Gastrocnemius medialis (tissue), 4 donors: ENCODE measurements at regions not wholly inside any gene's neighbourhood (a gene's known extent, or its start where the extent isn't known, plus 50 kb on each side); places are given as distances from the start of the nearest gene placed in this dataset.
"Not testable (repeated sequence)": the region's sequence is repeated elsewhere in the genome, so short reads cannot be mapped to it uniquely, and the experiment has no call there.

Experiments
- ATAC-seq, 2 donors: fragments of 150-250 bp; one replicate each; pipeline ENCODE4 v1.9.1; 2016
- DNase-seq, 2 donors: peaks; one replicate each; pipeline ENCODE4 v3.0.0-alpha.2; 2019
- H3K27ac ChIP-seq, 4 donors: fragments of 200-600 bp; sonication (generic); 1 replicate in 1 of 4; 2 replicates in 3 of 4; pipeline ENCODE4 v1.5.1; 2016 to 2018; ENCODE audit warnings: mild to moderate bottlenecking in 2 of 4, moderate library complexity in 1 of 4
- H3K27me3 ChIP-seq, 3 donors: fragments of 200-600 bp; sonication (generic) in 2 of 3; 1 replicate in 1 of 3; 2 replicates in 2 of 3; pipeline versions ENCODE4 v1.5.1 to v1.6.0; 2016 to 2019; ENCODE audit warnings: mild to moderate bottlenecking in 1 of 3, moderate library complexity in 1 of 3
- H3K36me3 ChIP-seq, 2 donors: fragments of 200-600 bp; sonication (generic) in 1 of 2; one replicate each; pipeline ENCODE4 v1.5.1; 2017 to 2018
- H3K4me1 ChIP-seq, 2 donors: fragments of 200-600 bp; sonication (generic) in 1 of 2; one replicate each; pipeline ENCODE4 v1.5.1; 2016 to 2017; ENCODE audit warnings: mild to moderate bottlenecking in 2 of 2
- H3K4me3 ChIP-seq, 4 donors: fragments of 200-600 bp; sonication (generic) in 3 of 4; 1 replicate in 1 of 4; 2 replicates in 3 of 4; pipeline ENCODE4 v1.5.1; 2016 to 2019; ENCODE audit warnings: mild to moderate bottlenecking in 2 of 4
- H3K9me3 ChIP-seq, 3 donors: fragments of 200-600 bp; sonication (generic) in 2 of 3; 1 replicate in 1 of 3; 2 replicates in 2 of 3; pipeline ENCODE4 v1.5.1; 2016 to 2019
- CTCF ChIP-seq, 5 experiments: fragments of 450-650 bp in 3 of 5; fragments of 200-600 bp in 2 of 5; sonication (generic) in 2 of 5; IDR thresholded peaks in 4 of 5; conservative IDR thresholded peaks in 1 of 5; 1 replicate in 4 of 5; 2 replicates in 1 of 5; pipeline ENCODE4 v1.5.1; 2016 to 2019; ENCODE audit warnings: antibody characterized with exemption in 5 of 5, mild to moderate bottlenecking in 3 of 5, moderate library complexity in 3 of 5
- POLR2A ChIP-seq, 2 donors: fragments of 450-650 bp; IDR thresholded peaks; one replicate each; pipeline ENCODE4 v1.6.1; 2017; ENCODE audit warnings: antibody characterized with exemption in 2 of 2, mild to moderate bottlenecking in 2 of 2, moderate library complexity in 2 of 2
- in situ Hi-C, 4 donors: fragments of 200-750 bp; cut with MboI; loops; one replicate each; pipeline versions ENCODE4 v1.15.0 to v1.8.0; 2017; ENCODE audit warnings: low sequenced_read_pairs in 4 of 4
- intact Hi-C: fragments of 100-400 bp; cut with DNase I; formaldehyde crosslinking; loops from one replicate; pipeline ENCODE4 v1.15.1; 2023; ENCODE audit warnings: low total_unique reads

- TF ChIP-seq POLR2A (IDR thresholded peaks at IDR 0.05), result no peak
- no peak for TF ChIP-seq CTCF (IDR thresholded peaks at IDR 0.05 in 4 of 5, conservative IDR thresholded peaks at IDR 0.05 in 1 of 5)
- Histone ChIP-seq H3K27ac (no peak overlapping the region), H3K36me3 (no peaks in the 10 kb centered on the region), H3K27me3 (no peaks in the 10 kb centered on the region), H3K4me1 (no peaks in the 10 kb centered on the region), H3K4me3 (no peak overlapping the region), H3K9me3 (no peaks in the 10 kb centered on the region)
- in situ Hi-C loops, result no loop called here
- DNase-seq, result no peak
- ATAC-seq, result no peak
- intact Hi-C loops, result no loop called here
Measured at GRCh38 chrX:13955975-13956374, 73.7 kb downstream of the GEMIN8 start.

- DNase-seq, result no peak
- ATAC-seq, result no peak
- Histone ChIP-seq H3K27me3 (no peaks in the 10 kb centered on the region), H3K4me1 (no peaks in the 10 kb centered on the region), H3K4me3 (no peak overlapping the region), H3K36me3 (no peaks in the 10 kb centered on the region), H3K9me3 (no peaks in the 10 kb centered on the region), H3K27ac (no peak overlapping the region)
- intact Hi-C loops, result no loop called here
- TF ChIP-seq CTCF (IDR thresholded peaks at IDR 0.05 in 4 of 5, conservative IDR thresholded peaks at IDR 0.05 in 1 of 5) (no peak), POLR2A (IDR thresholded peaks at IDR 0.05) (no peak)
- in situ Hi-C loops, result no loop called here
Measured at GRCh38 chrX:13955095-13955647, 74.5 kb downstream of the GEMIN8 start.

GRCh38 chrX:13952581-13952980 lies 77.1 kb downstream of the GEMIN8 start:
- in situ Hi-C loops (no loop called here), intact Hi-C loops (no loop called here)
- Histone ChIP-seq H3K4me3 (no peak overlapping the region), H3K27ac (no peak overlapping the region), H3K36me3 (no peaks in the 10 kb centered on the region), H3K27me3 (no peaks in the 10 kb centered on the region), H3K4me1 (no peaks in the 10 kb centered on the region), H3K9me3 (no peaks in the 10 kb centered on the region)
- no peak for TF ChIP-seq POLR2A (IDR thresholded peaks at IDR 0.05)
- no peak for TF ChIP-seq CTCF (IDR thresholded peaks at IDR 0.05 in 4 of 5, conservative IDR thresholded peaks at IDR 0.05 in 1 of 5)
- DNase-seq (no peak), ATAC-seq (no peak)

- H3K27me3 ChIP-seq, DNase-seq, intact Hi-C loops, H3K27ac ChIP-seq, H3K36me3 ChIP-seq, H3K4me3 ChIP-seq, H3K4me1 ChIP-seq, ATAC-seq, in situ Hi-C loops, H3K9me3 ChIP-seq: not testable (repeated sequence)
Measured at GRCh38 chrX:13946223-13946622, 83.5 kb downstream of the GEMIN8 start.

- H3K9me3 ChIP-seq, H3K4me1 ChIP-seq, H3K36me3 ChIP-seq, in situ Hi-C loops, H3K27me3 ChIP-seq, ATAC-seq, H3K27ac ChIP-seq, intact Hi-C loops, H3K4me3 ChIP-seq, DNase-seq: not testable (repeated sequence)
Measured at GRCh38 chrX:13945787-13946186, 83.9 kb downstream of the GEMIN8 start.

GRCh38 chrX:13940671-13941070 lies 89.0 kb downstream of the GEMIN8 start:
- DNase-seq (no peak), ATAC-seq (no peak)
- Histone ChIP-seq H3K4me3 (no peak overlapping the region), H3K27ac (no peak overlapping the region), H3K27me3 (peaks cover 8 to 48% (median 38%) of the 10 kb centered on the region in 3 donors), H3K9me3 (no peaks in the 10 kb centered on the region), H3K36me3 (no peaks in the 10 kb centered on the region), H3K4me1 (peaks cover 0 to 5% of the 10 kb centered on the region in 2 donors)
- in situ Hi-C loops (no loop called here), intact Hi-C loops (no loop called here)
- TF ChIP-seq CTCF (IDR thresholded peaks at IDR 0.05 in 4 of 5, conservative IDR thresholded peaks at IDR 0.05 in 1 of 5), result no peak
- TF ChIP-seq POLR2A (IDR thresholded peaks at IDR 0.05), result no peak
